IMR-90 (cell line): ENCODE measurements at regions not wholly inside any gene's neighbourhood (a gene's known extent, or its start where the extent isn't known, plus 50 kb on each side); places are given as distances from the start of the nearest gene placed in this dataset.

Experiments used
- BHLHE40 ChIP-seq: fragments of 150-350 bp; IDR thresholded peaks from 2 replicates; pipeline ENCODE4 v1.6.1; 2016; ENCODE audit warnings: mild to moderate bottlenecking, low read depth, low read length
- CHD1 ChIP-seq: IDR thresholded peaks from 2 replicates; pipeline ENCODE4 v1.6.1; 2012; ENCODE audit warnings: low read depth, low read length, improper control_type of control experiment
- MAFK ChIP-seq: IDR thresholded peaks from 2 replicates; pipeline ENCODE4 v1.6.1; 2012; ENCODE audit warnings: low read depth, low read length, improper control_type of control experiment
- MAZ ChIP-seq: IDR thresholded peaks from 2 replicates; pipeline ENCODE4 v1.6.1; 2012; ENCODE audit warnings: low read depth, mild to moderate bottlenecking, low read length, improper control_type of control experiment, moderate library complexity, borderline replicate concordance
- MXI1 ChIP-seq: IDR thresholded peaks from 2 replicates; pipeline ENCODE4 v1.6.1; 2012; ENCODE audit warnings: low read depth, mild to moderate bottlenecking, low read length, moderate library complexity, borderline replicate concordance
- NFE2L2 ChIP-seq: fragments of 150-350 bp; IDR thresholded peaks from 2 replicates; pipeline ENCODE4 v1.6.1; 2016; ENCODE audit warnings: low read depth, mild to moderate bottlenecking, low read length
- POLR2A ChIP-seq: IDR thresholded peaks from 2 replicates; pipeline ENCODE4 v1.6.1; 2012; ENCODE audit warnings: mild to moderate bottlenecking, low read depth, low read length
- RAD21 ChIP-seq: IDR thresholded peaks from 2 replicates; pipeline ENCODE4 v1.6.1; 2012; ENCODE audit warnings: low read length, improper control_type of control experiment
- RCOR1 ChIP-seq: IDR thresholded peaks from 2 replicates; pipeline ENCODE4 v1.6.1; 2012; ENCODE audit warnings: mild to moderate bottlenecking, low read length, improper control_type of control experiment; ENCODE audit not compliant: insufficient replicate concordance
- RFX5 ChIP-seq: IDR thresholded peaks from 2 replicates; pipeline ENCODE4 v1.8.0; 2012; ENCODE audit warnings: low read depth, mild to moderate bottlenecking, low read length, moderate library complexity
- SMC3 ChIP-seq: fragments of 150-350 bp; IDR thresholded peaks from 2 replicates; pipeline ENCODE4 v1.6.1; 2016; ENCODE audit warnings: low read depth, mild to moderate bottlenecking, antibody characterized with exemption, low read length, moderate library complexity
- TF ChIP-seq, protein P1 (sequence below): conservative IDR thresholded peaks from 2 replicates; pipeline ENCODE4 v1.5.1; 2012; ENCODE audit warnings: mild to moderate bottlenecking, low read depth, low read length, improper control_type of control experiment
- TF ChIP-seq, protein P2 (sequence below): fragments of 150-350 bp; IDR thresholded peaks from 2 replicates; pipeline ENCODE4 v1.6.1; 2017; ENCODE audit warnings: mild to moderate bottlenecking, antibody characterized with exemption, low read length, low read depth
- TF ChIP-seq, protein P3 (sequence below): fragments of 150-350 bp; IDR thresholded peaks from 2 replicates; pipeline ENCODE4 v1.6.1; 2016; ENCODE audit warnings: low read depth, mild to moderate bottlenecking, low read length, moderate library complexity, borderline replicate concordance

DNA sequence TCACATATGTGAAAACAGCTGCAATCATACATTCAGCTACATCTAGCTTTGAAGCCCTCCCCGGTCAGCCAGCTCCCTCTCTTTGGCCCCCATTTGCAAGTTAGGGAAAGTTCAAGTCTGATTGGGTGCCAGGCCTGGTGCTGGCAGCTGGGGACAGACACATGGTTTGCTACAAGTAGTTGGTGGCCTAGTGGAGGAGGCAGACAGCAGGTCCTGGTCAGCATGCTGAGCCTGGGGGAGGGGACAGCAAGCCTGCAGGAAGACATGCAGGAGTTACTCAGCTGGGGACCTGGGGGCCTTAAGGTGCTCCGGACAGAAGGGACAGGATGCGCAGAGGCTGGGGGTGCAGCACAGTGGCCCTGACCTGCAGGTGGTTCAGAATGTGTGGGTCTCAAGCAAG is 956.9 kb upstream of the ZNF722 start:
- TF ChIP-seq, protein P1, sequence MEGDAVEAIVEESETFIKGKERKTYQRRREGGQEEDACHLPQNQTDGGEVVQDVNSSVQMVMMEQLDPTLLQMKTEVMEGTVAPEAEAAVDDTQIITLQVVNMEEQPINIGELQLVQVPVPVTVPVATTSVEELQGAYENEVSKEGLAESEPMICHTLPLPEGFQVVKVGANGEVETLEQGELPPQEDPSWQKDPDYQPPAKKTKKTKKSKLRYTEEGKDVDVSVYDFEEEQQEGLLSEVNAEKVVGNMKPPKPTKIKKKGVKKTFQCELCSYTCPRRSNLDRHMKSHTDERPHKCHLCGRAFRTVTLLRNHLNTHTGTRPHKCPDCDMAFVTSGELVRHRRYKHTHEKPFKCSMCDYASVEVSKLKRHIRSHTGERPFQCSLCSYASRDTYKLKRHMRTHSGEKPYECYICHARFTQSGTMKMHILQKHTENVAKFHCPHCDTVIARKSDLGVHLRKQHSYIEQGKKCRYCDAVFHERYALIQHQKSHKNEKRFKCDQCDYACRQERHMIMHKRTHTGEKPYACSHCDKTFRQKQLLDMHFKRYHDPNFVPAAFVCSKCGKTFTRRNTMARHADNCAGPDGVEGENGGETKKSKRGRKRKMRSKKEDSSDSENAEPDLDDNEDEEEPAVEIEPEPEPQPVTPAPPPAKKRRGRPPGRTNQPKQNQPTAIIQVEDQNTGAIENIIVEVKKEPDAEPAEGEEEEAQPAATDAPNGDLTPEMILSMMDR, result no peak
- TF ChIP-seq POLR2A (no peak), RFX5 (no peak), RAD21 (no peak), MXI1 (no peak), SMC3 (no peak), NFE2L2 (no peak), MAFK (no peak), RCOR1 (no peak), BHLHE40 (no peak), MAZ (no peak), CHD1 (no peak)
- TF ChIP-seq, protein P2, sequence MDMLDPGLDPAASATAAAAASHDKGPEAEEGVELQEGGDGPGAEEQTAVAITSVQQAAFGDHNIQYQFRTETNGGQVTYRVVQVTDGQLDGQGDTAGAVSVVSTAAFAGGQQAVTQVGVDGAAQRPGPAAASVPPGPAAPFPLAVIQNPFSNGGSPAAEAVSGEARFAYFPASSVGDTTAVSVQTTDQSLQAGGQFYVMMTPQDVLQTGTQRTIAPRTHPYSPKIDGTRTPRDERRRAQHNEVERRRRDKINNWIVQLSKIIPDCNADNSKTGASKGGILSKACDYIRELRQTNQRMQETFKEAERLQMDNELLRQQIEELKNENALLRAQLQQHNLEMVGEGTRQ, result no peak
- TF ChIP-seq, protein P3, sequence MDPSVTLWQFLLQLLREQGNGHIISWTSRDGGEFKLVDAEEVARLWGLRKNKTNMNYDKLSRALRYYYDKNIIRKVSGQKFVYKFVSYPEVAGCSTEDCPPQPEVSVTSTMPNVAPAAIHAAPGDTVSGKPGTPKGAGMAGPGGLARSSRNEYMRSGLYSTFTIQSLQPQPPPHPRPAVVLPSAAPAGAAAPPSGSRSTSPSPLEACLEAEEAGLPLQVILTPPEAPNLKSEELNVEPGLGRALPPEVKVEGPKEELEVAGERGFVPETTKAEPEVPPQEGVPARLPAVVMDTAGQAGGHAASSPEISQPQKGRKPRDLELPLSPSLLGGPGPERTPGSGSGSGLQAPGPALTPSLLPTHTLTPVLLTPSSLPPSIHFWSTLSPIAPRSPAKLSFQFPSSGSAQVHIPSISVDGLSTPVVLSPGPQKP, result no peak
